ENCODE measurements at regions not wholly inside any gene's neighbourhood (a gene's known extent, or its start where the extent isn't known, plus 50 kb on each side); places are given as distances from the start of the nearest gene placed in this dataset.
A peak's percentile ranks its signal among the peaks of the same experiment; 100 is the strongest.

- no peak for TF ChIP-seq CTCF (IDR thresholded peaks at IDR 0.05; ENCODE audit: insufficient read depth, low read depth, low read length)
Observed at GRCh38 chr9:113665064-113665463, 201.5 kb downstream of the RGS3 start.

GRCh38 chr9:113665756-113666155 lies 202.2 kb downstream of the RGS3 start:
- Histone ChIP-seq H3K36me3 (ENCODE audit: control insufficient read depth, insufficient read depth, low read length) (no peaks in the 10 kb centered on the region), H3K4me3 (ENCODE audit: low read depth, low read length) (no peak overlapping the region), H3K27me3 (ENCODE audit: control insufficient read depth, insufficient read depth, low read length) (peaks cover 5% of the 10 kb centered on the region; the same call in 1 of the 2 replicates)
- DNase-seq (ENCODE audit: low read depth) = no peak
- POLR2A ChIA-PET = no interaction called here
- CTCF ChIA-PET = interaction anchor here (4.5 to 26.1 kb wide), 3 partner anchors 7 to 73 kb away, joined by 35 to 1084 read pairs (median 41); no protein-coding TSS in a partner anchor
- no peak for TF ChIP-seq CTCF (IDR thresholded peaks at IDR 0.05; ENCODE audit: insufficient read depth, low read depth, low read length)

More at GRCh38 chr9:113665064-113665463, 201.5 kb downstream of the RGS3 start:
- ChIA-PET POLR2A (no interaction called here), CTCF (interaction anchor here (0.5 to 26.1 kb wide), 3 partner anchors 9 to 72 kb away, joined by 3 to 1084 read pairs (median 35); no protein-coding TSS in a partner anchor)
- Histone ChIP-seq H3K4me3 (ENCODE audit: low read depth, low read length) (no peak overlapping the region), H3K27me3 (ENCODE audit: control insufficient read depth, insufficient read depth, low read length) (peaks cover 6% of the 10 kb centered on the region; the same call in 1 of the 2 replicates), H3K36me3 (ENCODE audit: control insufficient read depth, insufficient read depth, low read length) (no peaks in the 10 kb centered on the region)
- no peak for DNase-seq (ENCODE audit: low read depth)

- peaks cover 2% of the 10 kb centered on the region; the same call in 1 of the 2 replicates for H3K27me3 ChIP-seq (ENCODE audit: control insufficient read depth, insufficient read depth, low read length)
- TF ChIP-seq CTCF (IDR thresholded peaks at IDR 0.05; ENCODE audit: insufficient read depth, low read depth, low read length) = no peak
- CTCF ChIA-PET = interaction anchor here (1.0 to 26.1 kb wide), 4 partner anchors 10 to 75 kb away, joined by 8 to 1084 read pairs (median 38); no protein-coding TSS in a partner anchor
- H3K36me3 ChIP-seq (ENCODE audit: control insufficient read depth, insufficient read depth, low read length) = no peaks in the 10 kb centered on the region
- no peak overlapping the region for H3K4me3 ChIP-seq (ENCODE audit: low read depth, low read length)
- DNase-seq (ENCODE audit: low read depth) = peak; percentile 77
- POLR2A ChIA-PET = no interaction called here
Observed at GRCh38 chr9:113668061-113668460, 204.5 kb downstream of the RGS3 start.

GRCh38 chr9:113669522-113670115 lies 206.1 kb downstream of the RGS3 start:
- Histone ChIP-seq H3K4me3 (ENCODE audit: low read depth, low read length) (no peak overlapping the region), H3K27me3 (ENCODE audit: control insufficient read depth, insufficient read depth, low read length) (no peaks in the 10 kb centered on the region), H3K36me3 (ENCODE audit: control insufficient read depth, insufficient read depth, low read length) (no peaks in the 10 kb centered on the region)
- POLR2A ChIA-PET = no interaction called here
- no peak for TF ChIP-seq CTCF (IDR thresholded peaks at IDR 0.05; ENCODE audit: insufficient read depth, low read depth, low read length)
- DNase-seq (ENCODE audit: low read depth) = peak; percentile 51
- CTCF ChIA-PET = interaction anchor here (1.3 to 26.1 kb wide), 4 partner anchors 9 to 77 kb away, joined by 3 to 1084 read pairs (median 24); no protein-coding TSS in a partner anchor

- Histone ChIP-seq H3K4me3 (ENCODE audit: low read depth, low read length) (no peak overlapping the region), H3K36me3 (ENCODE audit: control insufficient read depth, insufficient read depth, low read length) (no peaks in the 10 kb centered on the region), H3K27me3 (ENCODE audit: control insufficient read depth, insufficient read depth, low read length) (no peaks in the 10 kb centered on the region)
- no peak for TF ChIP-seq CTCF (IDR thresholded peaks at IDR 0.05; ENCODE audit: insufficient read depth, low read depth, low read length)
- no peak for DNase-seq (ENCODE audit: low read depth)
- CTCF ChIA-PET = interaction anchor here (1.6 to 3.3 kb wide), 3 partner anchors 9 to 82 kb away, joined by 4 to 18 read pairs (median 7); no protein-coding TSS in a partner anchor
- POLR2A ChIA-PET = no interaction called here
Observed at GRCh38 chr9:113673726-113674125, 202.4 kb upstream of the ZNF618 start.

All from BJ (cell line).